Astrocyte of the spinal cord (primary cell): ENCODE measurements at regions not wholly inside any gene's neighbourhood (a gene's known extent, or its start where the extent isn't known, plus 50 kb on each side); places are given as distances from the start of the nearest gene placed in this dataset.

Source experiments
- DNase-seq: peaks from one replicate; pipeline ENCODE4 v3.0.0; 2011; ENCODE audit warnings: low read depth, low spot score
- H3K4me3 ChIP-seq: 2 replicates; pipeline ENCODE4 v1.5.1; 2011; ENCODE audit warnings: low read depth, mild to moderate bottlenecking, low read length, moderate library complexity
- in situ Hi-C: cut with HindIII; loops from 2 replicates; pipeline ENCODE4 v1.10.0; 2017; ENCODE audit warnings: low sequenced_read_pairs
- TF ChIP-seq, protein P1 (sequence below): IDR thresholded peaks from 2 replicates; pipeline ENCODE4 v1.5.1; 2012; ENCODE audit warnings: low read depth, mild to moderate bottlenecking, low read length, inconsistent platforms

DNA sequence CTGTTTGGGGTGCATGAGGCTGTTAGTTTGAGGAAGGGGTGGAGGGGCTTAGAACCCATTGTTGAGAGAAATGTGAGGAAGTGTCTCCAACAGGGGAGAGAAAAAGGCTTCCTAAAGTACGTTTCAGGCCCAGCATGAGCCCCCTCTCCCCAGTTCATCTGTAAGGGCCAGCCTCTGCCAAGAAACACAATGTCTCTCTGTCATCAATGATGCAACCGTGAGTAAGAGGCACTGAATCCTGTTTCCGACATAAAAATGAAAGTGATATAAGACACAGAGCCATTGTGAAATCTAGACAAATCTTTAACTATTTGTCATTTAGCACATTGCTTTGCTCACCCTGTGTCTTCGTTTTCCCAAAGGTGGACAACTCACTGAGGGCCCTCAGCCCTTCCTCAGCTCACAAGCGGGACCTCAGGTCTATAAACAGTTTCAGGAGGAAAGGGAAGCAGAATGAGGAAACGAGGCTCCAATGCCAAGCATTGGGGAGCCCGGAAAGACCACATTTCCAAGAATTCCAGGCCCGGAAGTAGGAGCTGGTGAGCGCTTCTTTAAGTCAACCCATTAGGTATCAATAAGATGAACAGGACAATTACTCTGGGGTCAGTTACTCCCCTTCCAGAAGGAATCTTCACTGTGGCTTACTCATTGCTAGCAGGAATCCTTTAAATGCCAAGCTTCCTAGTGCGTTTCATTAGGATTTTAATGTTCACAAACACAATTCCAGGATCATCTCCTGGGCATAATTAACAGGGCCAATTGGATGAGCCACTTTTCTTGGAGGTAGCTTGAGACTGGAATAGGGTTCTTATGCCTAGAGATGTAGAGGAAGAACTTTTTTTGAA is 59.0 kb upstream of the KLF4 start:
- TF ChIP-seq, protein P1, sequence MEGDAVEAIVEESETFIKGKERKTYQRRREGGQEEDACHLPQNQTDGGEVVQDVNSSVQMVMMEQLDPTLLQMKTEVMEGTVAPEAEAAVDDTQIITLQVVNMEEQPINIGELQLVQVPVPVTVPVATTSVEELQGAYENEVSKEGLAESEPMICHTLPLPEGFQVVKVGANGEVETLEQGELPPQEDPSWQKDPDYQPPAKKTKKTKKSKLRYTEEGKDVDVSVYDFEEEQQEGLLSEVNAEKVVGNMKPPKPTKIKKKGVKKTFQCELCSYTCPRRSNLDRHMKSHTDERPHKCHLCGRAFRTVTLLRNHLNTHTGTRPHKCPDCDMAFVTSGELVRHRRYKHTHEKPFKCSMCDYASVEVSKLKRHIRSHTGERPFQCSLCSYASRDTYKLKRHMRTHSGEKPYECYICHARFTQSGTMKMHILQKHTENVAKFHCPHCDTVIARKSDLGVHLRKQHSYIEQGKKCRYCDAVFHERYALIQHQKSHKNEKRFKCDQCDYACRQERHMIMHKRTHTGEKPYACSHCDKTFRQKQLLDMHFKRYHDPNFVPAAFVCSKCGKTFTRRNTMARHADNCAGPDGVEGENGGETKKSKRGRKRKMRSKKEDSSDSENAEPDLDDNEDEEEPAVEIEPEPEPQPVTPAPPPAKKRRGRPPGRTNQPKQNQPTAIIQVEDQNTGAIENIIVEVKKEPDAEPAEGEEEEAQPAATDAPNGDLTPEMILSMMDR = no peak
- DNase-seq = peak; percentile 95
- H3K4me3 ChIP-seq = no peak overlapping the region
- in situ Hi-C loops = no loop called here

DNA sequence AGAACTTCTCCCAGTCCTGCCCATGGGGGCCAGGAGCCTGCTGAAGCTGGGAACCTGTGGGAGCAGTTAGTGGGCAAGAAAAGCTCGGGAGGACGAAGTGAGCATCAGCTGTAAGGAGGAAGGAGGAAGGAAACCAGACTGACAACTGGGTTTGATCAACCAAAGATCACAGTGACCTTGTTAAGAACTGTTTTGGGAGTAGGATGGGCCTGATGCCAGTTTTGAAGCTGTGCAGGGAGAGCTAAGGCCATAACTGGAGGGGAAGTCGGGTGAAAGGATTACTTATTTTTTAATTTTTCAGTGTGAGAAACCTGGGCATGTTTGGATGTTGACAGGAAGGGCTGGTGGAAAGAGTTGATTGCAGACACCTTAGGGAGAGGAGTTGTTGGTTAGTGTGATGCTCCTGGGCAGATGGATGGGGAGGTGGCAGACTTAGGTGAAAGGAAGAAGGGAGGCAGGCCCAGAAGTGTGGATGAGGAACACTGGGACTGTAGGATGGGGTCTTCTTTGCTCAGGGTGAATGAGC is 58.3 kb upstream of the KLF4 start:
- H3K4me3 ChIP-seq = no peak overlapping the region
- in situ Hi-C loops = no loop called here
- TF ChIP-seq, protein P1 = no peak
- DNase-seq = no peak

DNA sequence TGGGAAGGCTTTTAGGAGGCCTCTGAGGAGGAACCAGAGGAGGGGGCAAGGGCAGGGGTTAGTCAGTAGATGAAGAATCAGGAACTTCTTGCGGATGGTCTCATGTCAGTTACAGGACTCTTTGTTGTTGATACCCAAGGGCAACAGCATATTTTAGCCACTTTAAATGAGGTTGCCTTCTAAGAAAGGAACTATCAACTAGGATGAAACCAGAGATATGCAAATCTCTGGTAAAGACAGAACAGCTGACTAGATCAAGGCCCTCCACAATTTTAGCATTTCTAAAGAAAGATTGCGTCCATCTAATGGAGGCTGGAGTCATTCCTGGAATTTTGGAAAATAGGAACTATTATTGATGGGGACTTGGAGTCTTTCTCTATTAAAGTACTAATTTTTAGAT is 57.7 kb upstream of the KLF4 start:
- no peak for DNase-seq
- in situ Hi-C loops = no loop called here
- TF ChIP-seq, protein P1 = no peak
- H3K4me3 ChIP-seq = no peak overlapping the region

- TF ChIP-seq, protein P1 = no peak
- no peak for DNase-seq
- no peak overlapping the region for H3K4me3 ChIP-seq
- in situ Hi-C loops = no loop called here
These were observed 57.3 kb upstream of the KLF4 start for GRCh38 chr9:107546859-107547258.

DNA sequence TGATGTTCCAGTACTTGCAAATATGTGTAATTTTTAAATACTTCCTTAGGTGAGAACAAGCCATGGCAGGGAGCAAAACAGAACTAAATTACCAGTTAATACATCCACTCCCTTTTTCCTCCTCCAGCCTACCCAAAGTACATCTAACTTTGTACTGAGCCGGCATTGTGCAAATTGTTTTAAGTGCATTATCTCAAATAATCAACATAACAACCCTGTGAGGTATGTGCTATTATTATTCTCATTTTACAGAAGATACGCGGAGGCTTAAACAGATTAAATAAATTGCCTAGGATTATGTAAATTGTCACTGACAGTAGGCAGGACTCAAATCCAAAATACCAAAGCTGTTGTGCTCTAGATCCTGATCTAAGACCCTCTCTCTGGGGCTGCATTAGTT is 55.5 kb upstream of the KLF4 start:
- TF ChIP-seq, protein P1 = no peak
- in situ Hi-C loops = no loop called here
- H3K4me3 ChIP-seq = no peak overlapping the region
- DNase-seq = no peak

DNA sequence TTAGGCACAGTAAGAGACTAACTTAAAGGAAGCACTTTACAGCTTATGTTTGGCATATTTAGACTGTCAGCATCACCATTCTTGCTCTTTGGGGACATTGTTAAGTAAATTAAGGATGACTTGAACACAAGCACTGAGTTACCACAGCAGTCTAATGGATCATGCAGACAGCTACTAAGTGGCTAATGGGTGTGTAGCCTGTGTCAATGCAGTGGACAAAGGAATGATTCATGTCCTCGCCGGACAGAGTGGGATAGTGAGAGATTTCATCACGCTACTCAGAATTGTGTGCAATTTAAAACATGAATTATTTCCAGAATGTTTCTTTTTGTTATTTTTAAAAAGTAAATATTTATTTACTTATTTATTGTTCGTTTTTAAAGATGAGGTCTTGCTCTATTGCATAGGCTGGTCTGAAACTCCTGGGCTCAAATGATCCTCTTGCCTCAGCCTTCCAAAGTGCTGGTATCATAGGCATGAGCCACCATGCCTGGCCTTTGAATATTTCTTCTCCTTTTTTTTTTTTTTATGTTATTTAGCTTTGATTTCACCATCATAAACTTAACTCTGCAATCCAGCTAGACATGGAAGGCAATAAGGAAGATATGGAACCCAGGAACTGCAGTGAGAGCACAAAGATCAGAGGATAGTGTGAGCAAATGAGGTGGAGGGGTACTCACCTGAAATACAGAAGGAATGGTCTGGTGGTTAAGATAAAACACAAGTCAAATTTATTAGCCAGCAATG is 53.0 kb upstream of the KLF4 start:
- in situ Hi-C loops = no loop called here
- no peak for DNase-seq
- TF ChIP-seq, protein P1 = no peak
- H3K4me3 ChIP-seq = no peak overlapping the region
